ENCODE measurements at regions not wholly inside any gene's neighbourhood (a gene's known extent, or its start where the extent isn't known, plus 50 kb on each side); places are given as distances from the start of the nearest gene placed in this dataset.
"Not testable (repeated sequence)": the region's sequence is repeated elsewhere in the genome, so short reads cannot be mapped to it uniquely, and the experiment has no call there.

DNA sequence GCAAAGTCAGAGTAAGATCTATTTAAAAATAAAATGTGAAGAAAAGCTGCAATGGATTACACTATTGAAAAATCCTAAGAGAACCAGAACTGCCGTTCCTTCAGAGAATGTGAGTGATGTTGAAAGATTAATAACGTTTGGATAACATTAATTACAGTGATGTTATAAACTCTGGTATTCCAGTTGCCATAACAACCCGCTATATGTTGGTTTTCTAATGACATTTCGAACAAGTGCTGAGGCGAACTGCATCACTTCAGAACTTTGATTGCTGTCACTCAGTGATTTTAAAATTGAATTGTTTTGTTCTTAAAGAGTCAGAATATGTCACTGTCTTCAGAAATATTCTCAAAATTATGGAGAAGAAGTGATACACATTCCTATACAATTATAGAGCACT, 89.4 kb upstream of the KIF2A start:
- DNase-seq (ENCODE audit: low spot score) = not testable (repeated sequence)

DNA sequence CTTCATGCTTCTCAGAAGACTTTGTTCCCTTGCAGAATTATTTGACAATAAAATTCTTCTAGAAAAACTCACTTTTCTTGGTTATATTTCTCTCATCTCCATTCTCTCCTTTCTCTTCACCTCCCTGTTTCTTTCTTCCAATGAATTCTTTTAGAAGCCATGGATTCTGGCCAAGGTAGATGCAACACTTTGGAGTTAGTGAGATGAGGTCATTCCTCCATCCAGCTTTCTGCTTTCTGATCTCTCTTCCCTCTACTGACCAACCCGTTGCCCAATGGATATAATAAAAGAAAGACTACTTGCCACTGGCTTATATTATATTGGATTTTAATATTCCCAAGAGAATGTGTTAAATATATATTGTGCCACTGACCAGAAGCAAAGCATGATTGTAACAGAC, 88.9 kb upstream of the KIF2A start:
- not testable (repeated sequence) for DNase-seq (ENCODE audit: low spot score)

DNA sequence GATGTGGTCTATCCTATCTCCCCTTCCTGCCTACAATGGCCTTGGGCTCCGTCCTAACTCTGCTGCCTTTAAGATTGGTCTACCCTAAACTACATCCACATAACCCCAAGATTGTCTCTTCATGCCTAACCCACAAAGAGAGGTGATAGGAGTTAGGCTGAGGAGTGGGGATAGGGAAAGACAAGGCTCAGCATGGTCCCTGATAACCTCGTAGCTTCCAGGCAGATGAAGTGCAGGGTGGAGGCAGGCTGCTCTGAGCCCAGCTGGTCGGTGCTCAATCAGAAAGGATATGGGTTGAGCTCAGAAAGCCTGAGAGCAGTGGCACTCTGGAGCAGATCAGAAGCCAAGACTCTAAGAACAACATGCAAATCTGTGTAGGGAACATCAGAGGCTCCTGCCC, 87.1 kb upstream of the KIF2A start:
- not testable (repeated sequence) for DNase-seq (ENCODE audit: low spot score)

DNA sequence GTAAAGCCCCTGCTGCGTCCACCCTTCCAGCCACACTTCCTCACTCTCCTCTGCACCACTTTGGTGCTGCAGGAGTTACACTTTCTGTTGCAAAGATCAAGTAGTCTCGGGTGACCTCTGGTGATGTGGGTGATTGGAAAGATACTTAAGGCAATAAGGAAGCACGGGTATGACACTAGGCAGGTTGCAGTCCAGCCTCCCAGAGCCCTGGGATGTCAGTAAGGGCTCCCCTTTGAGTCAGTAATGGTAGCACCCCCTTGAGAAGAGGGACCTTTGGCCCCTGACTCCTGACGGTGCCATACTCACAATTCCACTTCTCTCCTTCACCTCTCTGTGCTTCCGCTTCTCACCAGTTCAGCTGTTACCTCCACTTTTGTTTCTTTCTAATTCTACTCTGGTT, 84.1 kb upstream of the KIF2A start:
- DNase-seq (ENCODE audit: low spot score) = not testable (repeated sequence)

DNA sequence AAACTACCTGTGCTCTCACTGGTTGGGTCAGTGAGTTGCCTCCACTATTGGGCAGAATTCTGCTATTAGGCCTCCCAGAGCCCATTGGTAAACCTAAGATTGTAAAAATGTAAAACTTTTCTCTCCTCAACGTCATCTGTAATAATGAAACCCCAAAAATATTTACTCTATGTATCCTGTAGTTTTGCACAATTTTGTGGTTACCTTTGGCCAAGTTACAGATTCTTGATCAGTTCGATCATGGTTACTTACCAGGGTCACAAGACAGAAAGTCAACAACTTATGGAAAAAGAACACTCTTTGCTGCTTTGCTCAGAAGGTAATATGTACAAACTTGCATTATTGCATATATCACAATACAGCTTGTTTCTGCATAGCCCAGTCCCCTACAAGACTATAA, 83.7 kb upstream of the KIF2A start:
- not testable (repeated sequence) for DNase-seq (ENCODE audit: low spot score)

DNA sequence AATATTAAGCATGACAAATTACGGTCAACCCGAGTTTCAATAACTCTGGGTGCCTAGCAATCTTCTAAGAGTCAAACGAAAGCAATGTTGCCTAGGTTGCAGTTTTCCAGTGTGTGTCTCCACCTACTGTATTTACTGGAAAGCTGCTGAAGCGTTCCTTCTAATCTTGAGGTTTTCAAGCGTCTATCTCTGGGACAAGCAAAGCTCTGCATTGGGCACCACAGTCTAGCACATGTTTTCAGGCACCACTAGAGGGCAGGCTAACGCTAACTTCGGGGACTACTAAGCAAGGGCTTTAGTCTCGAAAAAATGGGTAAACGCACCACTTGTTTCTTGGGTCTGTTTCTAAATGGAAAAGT, 82.7 kb upstream of the KIF2A start:
- DNase-seq (ENCODE audit: low spot score) = not testable (repeated sequence)

DNA sequence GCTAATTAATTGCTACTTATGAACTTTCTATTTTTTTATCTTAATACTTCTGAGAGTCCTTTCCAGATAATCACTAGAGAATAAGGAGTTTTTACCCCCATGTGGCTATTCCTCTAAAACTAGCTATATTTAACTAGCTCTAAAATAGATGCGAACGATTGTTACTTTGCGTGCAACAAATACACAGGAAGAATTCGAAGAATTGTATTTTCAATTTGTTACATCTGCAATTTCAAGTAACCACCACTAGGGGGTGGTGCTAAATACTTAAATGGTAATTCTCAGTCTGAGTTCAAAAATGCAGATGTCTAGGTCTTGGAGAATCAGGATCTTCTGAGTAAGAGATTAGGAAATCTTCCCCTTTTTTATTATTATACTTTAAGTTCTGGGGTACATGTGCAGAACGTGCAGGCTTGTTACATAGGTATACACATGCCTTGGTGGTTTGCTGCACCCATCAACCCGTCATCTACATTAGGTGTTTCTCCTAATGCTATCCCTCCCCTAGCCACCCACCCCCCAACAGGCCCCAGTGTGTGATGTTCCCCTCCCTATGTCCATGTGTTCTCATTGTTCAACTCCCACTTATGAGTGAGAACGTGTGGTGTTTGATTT, 80.9 kb upstream of the KIF2A start:
- DNase-seq (ENCODE audit: low spot score) = not testable (repeated sequence)

DNA sequence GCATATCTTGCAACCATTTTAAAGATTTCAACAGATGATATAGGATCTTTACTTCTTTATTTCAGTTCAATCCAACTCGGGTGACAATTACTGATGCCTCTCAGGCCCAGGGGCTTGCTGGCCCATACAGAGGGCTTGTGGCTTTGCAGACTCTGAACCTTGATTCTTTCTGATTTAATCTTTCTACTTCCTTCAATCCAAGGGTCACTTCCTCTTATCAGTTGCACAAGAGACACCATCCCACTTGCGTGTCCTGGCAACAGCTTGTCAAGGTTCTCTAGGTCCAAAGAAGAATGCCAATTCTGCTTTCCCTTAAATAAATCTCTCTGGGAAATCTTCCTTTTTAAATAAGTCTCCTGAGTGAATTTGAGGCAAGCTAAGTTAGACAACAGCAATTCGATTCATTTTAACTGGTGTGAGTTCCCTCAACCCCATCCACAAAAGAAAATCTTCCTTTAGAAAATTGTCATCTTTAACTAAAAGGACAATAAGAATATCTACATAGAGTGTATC, 75.1 kb upstream of the KIF2A start:
- DNase-seq (ENCODE audit: low spot score) = not testable (repeated sequence)

DNA sequence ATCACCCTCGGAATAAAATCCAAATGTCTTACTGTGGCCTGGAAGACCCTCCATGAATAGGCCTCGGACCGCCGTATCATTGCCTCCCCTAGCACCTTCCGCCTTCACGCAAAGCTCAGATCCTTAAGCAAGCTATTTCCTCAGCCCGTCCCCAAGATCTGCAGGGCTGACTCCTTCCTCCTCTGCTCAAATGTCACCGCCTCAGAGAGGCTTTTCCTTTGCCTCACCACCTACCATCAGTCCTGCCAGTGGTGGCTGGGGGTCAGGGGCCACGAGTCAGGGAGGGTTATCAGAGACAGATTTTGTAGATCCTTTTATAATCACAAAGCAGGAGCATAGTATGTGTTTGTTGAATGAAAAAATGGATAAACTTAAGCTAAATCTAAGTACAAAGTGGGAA, 74.4 kb upstream of the KIF2A start:
- DNase-seq (ENCODE audit: low spot score) = no peak

DNA sequence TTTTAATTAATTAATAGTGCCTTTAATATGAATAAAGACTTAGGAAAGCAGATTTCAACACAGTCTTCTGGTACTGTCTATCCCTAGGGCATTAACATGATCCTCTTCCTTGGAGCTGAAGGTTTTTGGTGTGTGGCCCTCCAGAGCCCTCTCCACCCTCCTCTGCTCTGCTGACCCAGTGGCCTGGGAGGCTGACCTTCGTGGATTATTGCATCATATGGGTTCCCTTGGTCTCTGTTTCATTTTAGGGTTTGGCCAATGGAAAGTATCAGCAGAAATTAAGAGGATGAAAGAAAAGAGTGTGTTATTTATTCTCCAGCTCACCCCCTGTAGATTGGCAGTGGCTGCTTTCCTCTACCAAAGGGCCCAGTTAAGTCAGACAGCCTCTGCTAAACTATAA, 73.8 kb upstream of the KIF2A start:
- not testable (repeated sequence) for DNase-seq (ENCODE audit: low spot score)

DNA sequence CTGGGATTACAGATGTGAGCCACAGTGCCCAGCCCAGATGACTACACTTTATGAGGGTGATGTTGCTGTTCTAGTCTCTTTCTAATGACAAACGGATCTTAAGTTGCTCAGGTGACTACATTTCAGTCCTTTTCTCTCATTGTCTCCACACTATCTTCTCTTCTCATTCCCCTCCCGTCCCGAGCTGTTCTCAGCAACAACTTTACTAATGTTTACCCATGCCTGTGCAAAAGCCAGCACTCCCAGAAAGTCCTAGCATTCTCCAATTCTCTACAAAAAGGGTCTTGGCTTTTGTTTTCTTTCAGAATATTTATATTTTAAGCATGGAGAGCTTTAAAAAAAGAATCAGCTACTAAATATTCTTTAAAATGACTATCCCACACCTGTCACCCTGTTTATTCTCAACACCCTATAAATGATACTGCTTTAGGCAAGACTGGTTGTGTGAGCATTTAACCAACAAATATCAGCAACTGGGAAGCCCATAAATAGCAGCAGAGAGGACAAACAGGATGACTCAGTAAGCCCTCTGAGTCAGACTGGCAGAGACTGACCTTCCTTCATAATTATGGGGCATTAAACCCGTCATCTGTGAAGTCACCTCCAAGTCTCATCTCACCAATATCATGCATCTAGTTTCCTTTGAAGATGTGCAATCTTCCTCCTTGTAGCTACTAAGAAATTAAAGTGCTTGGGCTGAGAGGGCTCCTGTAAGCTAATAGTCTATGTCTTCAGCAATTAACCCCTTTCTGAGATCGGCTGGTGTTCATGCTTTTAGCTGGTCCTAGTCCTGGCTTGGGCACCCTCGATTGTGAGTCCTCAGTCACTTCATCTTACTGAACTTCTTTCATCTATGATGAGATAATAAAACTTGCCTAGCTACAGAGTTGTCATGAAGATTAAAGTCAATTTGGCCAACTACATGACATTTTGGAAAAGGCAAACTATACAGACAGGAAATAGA, 72.6 kb upstream of the KIF2A start:
- DNase-seq (ENCODE audit: low spot score) = peak; percentile 90

DNA sequence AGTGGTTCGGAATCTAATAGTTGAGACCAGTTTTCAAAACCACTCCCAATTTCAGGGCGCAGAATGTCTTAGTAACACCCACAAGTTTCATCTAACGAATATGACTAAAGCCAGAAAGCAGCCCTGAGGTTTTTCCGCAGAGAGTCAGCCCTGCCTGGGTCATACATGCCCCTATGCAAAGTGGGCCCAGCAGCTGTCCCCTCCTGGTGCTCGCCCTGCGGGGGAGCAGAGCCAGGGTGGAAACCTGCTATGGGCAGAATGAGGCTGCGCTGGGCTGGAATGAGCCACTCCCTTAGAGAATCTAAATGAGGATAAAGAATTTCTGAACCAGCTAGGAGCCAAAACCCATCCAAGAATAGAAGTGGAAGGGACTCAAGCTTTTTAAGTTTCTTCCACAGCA, 69.4 kb upstream of the KIF2A start:
- not testable (repeated sequence) for DNase-seq (ENCODE audit: low spot score)

DNA sequence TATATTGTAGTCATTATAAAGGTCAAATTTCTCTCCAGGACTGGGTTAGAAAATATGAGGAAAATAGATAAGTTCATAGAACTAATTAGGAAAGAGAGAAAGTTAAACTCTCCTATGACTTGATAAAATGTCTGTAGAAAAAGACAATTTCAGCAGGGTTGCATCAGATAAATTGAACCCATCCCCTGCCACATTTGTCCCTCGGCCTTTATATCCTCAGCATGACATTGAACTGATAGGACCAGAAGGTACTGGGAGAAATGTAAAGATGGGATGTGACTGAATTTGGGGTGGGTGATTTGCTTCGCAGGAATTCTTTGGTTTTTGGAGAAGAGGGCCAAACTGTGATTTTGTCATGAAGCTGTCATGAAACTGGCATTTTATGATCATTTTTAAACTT, 68.1 kb upstream of the KIF2A start:
- not testable (repeated sequence) for DNase-seq (ENCODE audit: low spot score)

DNA sequence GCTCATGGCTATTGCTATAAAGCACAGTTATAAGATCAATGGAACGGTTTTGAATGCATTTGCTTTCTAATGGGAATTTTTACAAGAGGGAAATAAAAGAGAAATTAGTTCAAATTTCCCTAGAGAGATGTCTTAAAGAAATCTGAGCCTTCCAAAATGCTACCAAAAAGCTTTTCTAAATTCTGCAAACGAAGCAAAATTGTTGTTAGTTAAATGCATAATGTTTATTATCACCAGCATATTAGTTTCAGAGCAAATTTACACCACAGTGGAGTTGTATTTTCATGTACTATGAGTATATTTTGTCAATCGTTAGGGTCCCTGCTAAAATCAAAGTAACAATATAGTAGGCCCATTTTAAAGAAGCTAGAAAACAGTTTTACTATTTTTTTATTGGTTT, 67.4 kb upstream of the KIF2A start:
- DNase-seq (ENCODE audit: low spot score) = not testable (repeated sequence)

DNA sequence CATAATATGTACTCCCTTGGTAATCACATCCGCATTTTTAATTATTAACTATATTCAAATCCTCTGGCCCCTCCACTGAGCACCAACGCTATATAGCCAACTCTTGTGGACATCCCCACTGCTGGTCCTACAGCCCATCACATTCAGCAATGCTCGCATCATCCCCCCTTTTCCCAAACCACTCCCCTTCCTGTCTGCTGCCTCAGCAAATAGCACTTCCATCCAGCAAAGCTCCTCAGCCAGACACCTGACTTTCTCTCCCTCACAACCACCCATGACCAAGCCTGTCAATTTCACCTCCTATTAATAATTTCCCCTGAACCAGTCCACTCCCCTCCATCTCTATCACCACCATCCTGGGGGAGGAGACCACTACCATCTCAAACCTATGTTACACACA, 65.5 kb upstream of the KIF2A start:
- DNase-seq (ENCODE audit: low spot score) = not testable (repeated sequence)

DNA sequence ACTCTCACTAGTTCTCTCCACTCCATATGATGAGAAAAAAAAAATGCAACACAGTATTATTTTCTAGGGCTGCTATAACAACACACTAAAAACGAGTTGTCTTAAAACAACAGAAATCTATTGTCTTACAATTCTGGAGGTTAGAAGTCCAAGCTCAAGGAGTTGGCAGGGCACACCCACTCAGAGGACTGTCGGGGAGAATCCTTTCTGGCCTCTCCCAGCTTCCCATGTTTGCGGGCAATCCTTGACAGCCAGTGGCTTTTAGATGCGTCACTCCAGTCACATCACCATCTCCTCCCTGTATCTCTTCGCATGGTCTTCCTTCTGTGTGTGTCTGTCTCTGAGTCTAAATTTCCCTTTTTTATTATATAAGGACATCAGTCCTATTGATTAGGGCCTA, 64.0 kb upstream of the KIF2A start:
- DNase-seq (ENCODE audit: low spot score) = not testable (repeated sequence)

DNA sequence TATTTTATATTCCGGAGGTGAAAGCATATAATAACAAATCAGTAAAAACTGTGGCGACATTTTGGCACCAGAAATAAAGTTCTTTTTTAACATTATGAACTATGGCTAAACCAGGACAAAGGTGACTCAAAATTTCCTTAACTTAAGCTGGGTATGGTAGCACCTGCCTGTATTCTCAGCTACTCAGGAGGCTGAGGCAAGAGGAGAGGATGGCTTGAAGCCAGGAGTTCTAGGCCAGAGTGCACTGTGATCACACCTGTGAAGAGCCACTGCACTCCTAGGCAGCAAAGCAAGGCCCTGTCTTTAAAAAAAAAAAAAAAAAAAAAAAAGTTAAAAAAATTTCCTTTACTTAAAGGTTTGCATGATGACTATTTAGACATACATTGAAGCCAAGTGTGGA, 63.0 kb upstream of the KIF2A start:
- not testable (repeated sequence) for DNase-seq (ENCODE audit: low spot score)

DNA sequence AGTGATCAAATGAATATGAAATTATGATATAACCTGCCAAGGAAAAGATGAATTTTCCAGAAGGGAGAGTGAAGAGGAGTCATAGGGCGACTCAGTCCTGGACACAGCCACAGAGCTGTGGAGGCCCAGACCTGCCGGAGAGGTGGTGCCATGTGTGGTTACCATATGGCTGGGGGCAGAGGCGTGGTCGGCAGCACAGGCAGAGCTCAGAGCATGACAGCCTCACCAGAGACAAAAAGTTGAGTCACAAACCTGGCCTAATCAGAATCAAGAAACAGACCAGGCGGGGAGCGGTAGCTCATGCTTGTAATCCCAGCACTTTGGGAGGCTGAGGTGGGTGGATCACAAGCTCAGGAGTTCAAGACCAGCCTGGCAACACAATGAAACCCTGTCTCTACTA, 57.8 kb upstream of the KIF2A start:
- not testable (repeated sequence) for DNase-seq (ENCODE audit: low spot score)

DNA sequence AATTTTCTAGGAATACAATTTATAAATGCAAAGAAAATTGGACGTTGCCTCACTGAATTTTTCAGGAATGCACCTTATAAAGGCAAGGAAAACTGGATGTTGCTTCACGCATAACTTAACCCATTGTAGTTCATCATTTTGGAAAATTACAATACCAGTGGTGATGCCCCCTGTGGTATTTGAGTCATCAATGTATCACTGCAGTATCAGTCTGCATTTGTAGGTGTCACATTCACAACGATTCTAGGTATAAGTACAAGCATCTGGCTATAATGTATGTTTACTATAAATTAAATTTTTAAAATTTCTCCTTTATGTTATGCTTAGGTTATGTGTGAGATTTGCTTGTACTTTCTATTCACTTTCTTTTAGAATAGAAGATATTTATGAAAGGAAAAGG, 55.9 kb upstream of the KIF2A start:
- DNase-seq (ENCODE audit: low spot score) = not testable (repeated sequence)

DNA sequence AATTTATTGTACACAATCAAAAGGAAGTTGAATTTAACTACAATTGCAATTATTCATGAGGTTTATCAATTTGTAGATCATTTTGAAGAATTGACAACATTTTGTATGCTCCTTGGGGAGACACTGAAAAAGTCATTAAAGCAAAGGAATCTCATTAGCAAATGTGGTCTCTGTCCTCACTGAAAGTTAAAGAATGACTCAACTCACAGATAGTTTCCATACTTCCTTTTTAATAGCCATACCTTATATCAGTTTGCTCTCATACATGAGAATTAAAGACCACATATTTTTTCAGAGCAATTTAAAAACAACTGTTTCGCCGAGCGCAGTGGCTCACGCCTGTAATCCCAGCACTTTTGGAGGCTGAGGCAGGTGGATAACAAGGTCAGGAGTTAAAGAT, 55.1 kb upstream of the KIF2A start:
- not testable (repeated sequence) for DNase-seq (ENCODE audit: low spot score)

DNA sequence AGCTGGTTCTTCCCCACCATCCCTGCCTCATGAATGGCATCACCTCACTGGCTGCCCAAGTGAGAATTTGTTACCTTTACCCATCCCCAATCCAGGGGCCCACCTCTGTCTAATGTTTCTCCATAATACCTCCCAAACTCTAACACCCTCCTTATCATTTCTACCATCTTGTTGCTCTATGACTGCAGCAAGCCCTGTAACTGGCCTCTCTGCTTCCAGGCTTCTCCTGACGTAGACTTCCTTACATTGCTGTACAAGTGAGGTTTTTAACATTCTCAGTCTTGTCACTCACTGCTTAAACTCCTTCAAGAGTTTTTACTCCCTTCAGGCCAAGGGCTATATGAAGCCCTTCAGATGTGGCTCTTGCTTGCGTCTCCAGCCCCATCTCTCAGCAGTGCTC, 53.5 kb upstream of the KIF2A start:
- not testable (repeated sequence) for DNase-seq (ENCODE audit: low spot score)

DNA sequence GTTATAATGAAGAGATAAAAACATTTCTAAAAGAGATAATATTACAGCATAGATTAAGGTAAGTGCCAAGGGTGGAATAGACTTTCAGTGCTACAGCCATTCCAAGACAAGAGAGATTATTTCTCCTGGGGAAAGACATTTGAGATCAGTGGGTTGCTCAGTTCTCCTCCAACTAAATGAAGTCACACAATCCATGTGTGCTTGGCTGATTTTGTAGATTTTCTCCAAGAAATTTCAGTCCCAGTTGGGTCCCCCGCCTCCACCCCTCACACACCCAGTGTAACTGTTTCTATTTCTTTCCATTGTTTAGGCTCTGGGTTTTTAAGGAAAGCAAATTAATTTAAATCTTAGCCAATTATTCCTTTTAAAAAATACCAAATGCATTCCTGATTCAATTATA, 50.5 kb upstream of the KIF2A start:
- not testable (repeated sequence) for DNase-seq (ENCODE audit: low spot score)

Measured in A172 (cell line).